GM12878 (cell line): ENCODE measurements at regions not wholly inside any gene's neighbourhood (a gene's known extent, or its start where the extent isn't known, plus 50 kb on each side); places are given as distances from the start of the nearest gene placed in this dataset.

ENCODE experiments used
- ATAC-seq: fragments of 200-7000 bp; cut with Tn5 transposase; 3 replicates; pipeline ENCODE4 v1.9.1; 2020; ENCODE audit warnings: mild to moderate bottlenecking, moderate library complexity
- BruUV-seq: library from RNA; stranded (reverse); fragments of 400-500 nt; replicated peaks from 2 replicates; lab custom pipeline; 2021; lab: Mats Ljungman, UMichigan
- CTCF ChIA-PET: fragments of 300-600 bp; sonication (Branson Sonifier 250); formaldehyde crosslinking; extraction: SDS; loops from one replicate; lab custom pipeline; 2021; ENCODE audit warnings: inconsistent platforms; lab: Yijun Ruan, JAX
- POLR2A ChIA-PET: fragments of 350-600 bp; formaldehyde crosslinking; extraction: SDS; loops from one replicate; lab custom pipeline; 2021; ENCODE audit warnings: inconsistent platforms; lab: Charles Lee
- RAD21 ChIA-PET: fragments of 300-600 bp; sonication (Branson Sonifier 250); formaldehyde crosslinking; loops from one replicate; lab custom pipeline; 2023; ENCODE audit warnings: antibody characterized with exemption; ENCODE audit not compliant: unreplicated experiment; lab: Charles Lee
- SMC1A ChIA-PET: fragments of 300-600 bp; sonication (Branson Sonifier 250); formaldehyde crosslinking; loops from one replicate; lab custom pipeline; 2023; ENCODE audit not compliant: unreplicated experiment, uncharacterized antibody; lab: Charles Lee
- DNase-seq: peaks from one replicate; pipeline ENCODE4 v3.0.0-alpha.2; 2011; ENCODE audit warnings: low read depth, low spot score
- FAIRE-seq: peaks from 3 replicates; lab custom pipeline; 2011; peaks lifted over from hg19 to GRCh38; lab: Jason Lieb, UNC
- H2AFZ ChIP-seq: 2 replicates; pipeline ENCODE4 v1.6.0; 2011; ENCODE audit warnings: low read depth, low read length, control low read depth; ENCODE audit not compliant: control insufficient read depth
- H3K27ac ChIP-seq: 2 replicates; pipeline ENCODE4 v1.5.1; 2011; ENCODE audit warnings: control low read depth; ENCODE audit not compliant: control insufficient read depth, insufficient read depth
- H3K27me3 ChIP-seq, 2 experiments: replicated peaks in 1 of 2; 2 replicates each; pipeline versions ENCODE4 v1.6.0 to v1.6.1; 2011; ENCODE audit warnings: low read length in 1 of 2; ENCODE audit not compliant: control insufficient read depth in 2 of 2, insufficient read depth in 2 of 2
- H3K36me3 ChIP-seq, 2 experiments: 2 replicates each; pipeline ENCODE4 v1.5.1; 2011; ENCODE audit warnings: low read length in 1 of 2; ENCODE audit not compliant: control insufficient read depth in 2 of 2, insufficient read depth in 2 of 2
- H3K4me1 ChIP-seq: 2 replicates; pipeline ENCODE4 v1.6.1; 2011; ENCODE audit warnings: mild to moderate bottlenecking, low read length, moderate library complexity, mixed read lengths; ENCODE audit not compliant: control insufficient read depth, insufficient read depth
- H3K4me2 ChIP-seq: 2 replicates; pipeline ENCODE4 v1.6.0; 2011; ENCODE audit warnings: control low read depth; ENCODE audit not compliant: control insufficient read depth, insufficient read depth
- H3K4me3 ChIP-seq: fragments of 200-600 bp; sonication (generic); 2 replicates; pipeline ENCODE4 v1.5.1; 2016
- H3K79me2 ChIP-seq: 2 replicates; pipeline ENCODE4 v1.6.0; 2011; ENCODE audit warnings: low read length; ENCODE audit not compliant: control insufficient read depth, insufficient read depth
- H3K9ac ChIP-seq: 2 replicates; pipeline ENCODE4 v1.8.0; 2011; ENCODE audit warnings: low read length, control low read depth, mixed read lengths; ENCODE audit not compliant: control insufficient read depth, insufficient read depth
- H3K9me3 ChIP-seq: replicated peaks from 3 replicates; pipeline ENCODE4 v1.5.1; 2011; ENCODE audit warnings: mild to moderate bottlenecking, low read length; ENCODE audit not compliant: control insufficient read depth, insufficient read depth
- H4K20me1 ChIP-seq: 2 replicates; pipeline ENCODE4 v1.6.0; 2011; ENCODE audit not compliant: control insufficient read depth, insufficient read depth
- ASH2L ChIP-seq: fragments of 300-600, 200-600 bp; sonication (generic); IDR thresholded peaks from 2 replicates; pipeline ENCODE4 v1.6.1; 2017; ENCODE audit warnings: low read depth, mild to moderate bottlenecking, borderline replicate concordance
- CHD4 ChIP-seq: fragments of 200-600 bp; sonication (generic); IDR thresholded peaks from 2 replicates; pipeline ENCODE4 v1.6.1; 2016; ENCODE audit warnings: mild to moderate bottlenecking
- NFXL1 ChIP-seq: fragments of 450-650 bp; IDR thresholded peaks from 2 replicates; pipeline ENCODE4 v1.6.1; 2017; ENCODE audit warnings: antibody characterized with exemption, mild to moderate bottlenecking, borderline replicate concordance
- NRF1 ChIP-seq: conservative IDR thresholded peaks from 2 replicates; pipeline ENCODE4 v1.6.1; 2011; ENCODE audit warnings: mild to moderate bottlenecking, low read depth, low read length, improper control_type of control experiment
- POU2F2 ChIP-seq: IDR thresholded peaks from 3 replicates; pipeline ENCODE4 v1.6.1; 2011; ENCODE audit warnings: low read depth, mild to moderate bottlenecking, low read length, borderline replicate concordance
- SIX5 ChIP-seq: IDR thresholded peaks from 2 replicates; pipeline ENCODE4 v1.6.1; 2011; ENCODE audit warnings: mild to moderate bottlenecking, low read depth, low read length, moderate library complexity; ENCODE audit not compliant: severe bottlenecking
- SUPT20H ChIP-seq: IDR thresholded peaks from 2 replicates; pipeline ENCODE4 v1.6.1; 2011; ENCODE audit warnings: low read depth, mild to moderate bottlenecking, low read length, moderate library complexity, borderline replicate concordance; ENCODE audit not compliant: control insufficient read depth
- TAF1 ChIP-seq: IDR thresholded peaks from 2 replicates; pipeline ENCODE4 v1.6.1; 2011; ENCODE audit warnings: mild to moderate bottlenecking, low read depth, low read length, borderline replicate concordance
- WGBS: methylation state at CpG from one replicate; pipeline ENCODE4 v1.1.6; 2016; ENCODE audit warnings: low lambda C conversion rate; ENCODE audit not compliant: insufficient replicate concordance, insufficient coverage; ENCODE audit errors: missing lambda C conversion rate; 5-methylcytosine and 5-hydroxymethylcytosine counted together
- in situ Hi-C: fragments of 300-500 bp; cut with MboI; formaldehyde crosslinking; loops from 9 replicates; pipeline ENCODE4 v1.14.3; 2018; ENCODE audit warnings: mixed read lengths
- intact Hi-C: fragments of 100-400 bp; cut with micrococcal nuclease; formaldehyde crosslinking; loops from one replicate; pipeline ENCODE4 v1.14.2; 2022; ENCODE audit not compliant: unreplicated experiment

GRCh38 chr4:3673716-3674478 lies 92.3 kb upstream of the ADRA2C start:
- Histone ChIP-seq H3K9ac (no peak overlapping the region), H3K27ac (no peak overlapping the region), H3K9me3 (peaks cover 2% of the 10 kb centered on the region; the same call in 1 of the 3 replicates), H3K79me2 (no peaks in the 10 kb centered on the region), H2AFZ (no peak overlapping the region), H3K4me2 (no peak overlapping the region), H3K27me3 (no peaks in the 10 kb centered on the region), H3K36me3 (no peaks in the 10 kb centered on the region), H3K4me1 (no peaks in the 10 kb centered on the region), H4K20me1 (no peaks in the 10 kb centered on the region), H3K4me3 (no peak overlapping the region)
- whole genome bisulfite sequencing = 33% methylated on average over 13 of the region's 13 CpGs
- DNase-seq (no peak), FAIRE-seq (no peak), ATAC-seq (no peak)
- intact Hi-C loops (no loop called here), in situ Hi-C loops (no loop called here)
- CTCF ChIA-PET = no interaction called here
- POLR2A ChIA-PET = no interaction called here
- SMC1A ChIA-PET = no interaction called here
- BruUV-seq = no TSS peak
- RAD21 ChIA-PET = no interaction called here
- TF ChIP-seq TAF1 = no peak
- TF ChIP-seq NRF1 = no peak
- no peak for TF ChIP-seq ASH2L
- no peak for TF ChIP-seq NFXL1
- no peak for TF ChIP-seq CHD4
- TF ChIP-seq SUPT20H = no peak
- no peak for TF ChIP-seq POU2F2
- no peak for TF ChIP-seq SIX5
